HG03159 (cell line): ENCODE measurements at regions not wholly inside any gene's neighbourhood (a gene's known extent, or its start where the extent isn't known, plus 50 kb on each side); places are given as distances from the start of the nearest gene placed in this dataset.

ENCODE experiments used
- ATAC-seq: cut with Tn5 transposase; IDR thresholded peaks from one replicate; pipeline ENCODE4 v1.9.1; 2021; ENCODE audit warnings: mild to moderate bottlenecking, moderate library complexity; ENCODE audit not compliant: unreplicated experiment

DNA sequence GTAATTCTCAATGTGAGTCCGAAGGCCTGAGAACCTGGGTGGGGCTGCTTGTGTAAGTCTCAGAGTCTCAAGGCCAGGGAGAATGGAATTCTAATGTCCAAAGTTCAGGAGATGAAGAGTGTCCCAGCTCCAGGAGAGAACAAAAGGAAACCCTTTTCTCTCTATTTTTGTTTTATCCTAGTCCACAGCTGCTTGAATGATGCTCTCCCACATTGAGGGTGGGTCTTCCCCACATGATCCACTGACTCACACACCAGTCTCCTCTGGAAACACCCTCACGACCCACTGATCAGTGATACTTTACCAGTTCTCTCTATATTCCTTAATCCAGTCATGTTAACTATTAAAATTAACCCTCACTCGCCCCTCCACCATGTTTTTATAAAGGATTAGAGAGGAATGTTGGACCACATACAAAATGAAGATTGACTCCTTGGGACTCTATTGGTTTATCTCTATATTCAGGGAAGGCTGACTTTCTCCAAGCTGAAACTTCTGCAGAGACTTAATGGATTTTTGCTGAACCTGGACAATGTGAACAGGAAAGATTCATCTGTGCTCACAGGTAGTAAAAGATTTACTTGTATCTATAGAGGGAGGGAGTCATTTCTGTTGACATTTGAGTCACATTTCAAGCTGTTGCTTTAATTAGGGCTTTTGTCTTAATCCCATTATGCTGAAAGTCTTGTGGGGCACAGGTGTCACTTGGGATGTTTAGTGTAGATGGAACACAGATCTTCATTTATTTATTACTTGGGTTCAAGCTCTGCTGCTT lies 1061.0 kb upstream of the TMEM132C start:
- ATAC-seq: no peak

DNA sequence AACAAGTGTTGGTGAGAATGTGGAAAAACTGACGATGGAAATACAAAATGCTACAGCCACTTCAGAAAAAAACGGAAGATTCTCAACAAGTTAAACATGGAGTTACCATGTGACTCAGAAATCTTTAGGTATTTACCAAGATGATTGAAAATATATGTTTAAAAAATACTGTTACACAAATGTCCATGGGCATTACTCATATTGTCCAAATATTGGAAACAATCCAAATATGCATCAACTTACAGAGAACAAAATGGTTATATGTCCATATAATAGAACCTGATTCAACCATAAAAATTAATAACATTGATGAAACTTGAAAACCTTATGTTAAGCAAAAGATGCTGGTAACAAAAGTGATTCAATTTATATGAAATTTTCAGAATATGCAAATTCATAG lies 1057.7 kb upstream of the TMEM132C start:
- no peak for ATAC-seq

- no peak for ATAC-seq
Measured at GRCh38 chr12:127214186-127214585, 1052.8 kb upstream of the TMEM132C start.

- no peak for ATAC-seq
Measured at GRCh38 chr12:127223011-127223410, 1044.0 kb upstream of the TMEM132C start.

GRCh38 chr12:127223731-127224130 lies 1043.2 kb upstream of the TMEM132C start:
- no peak for ATAC-seq

GRCh38 chr12:127230843-127231260 lies 1036.1 kb upstream of the TMEM132C start:
- no peak for ATAC-seq

DNA sequence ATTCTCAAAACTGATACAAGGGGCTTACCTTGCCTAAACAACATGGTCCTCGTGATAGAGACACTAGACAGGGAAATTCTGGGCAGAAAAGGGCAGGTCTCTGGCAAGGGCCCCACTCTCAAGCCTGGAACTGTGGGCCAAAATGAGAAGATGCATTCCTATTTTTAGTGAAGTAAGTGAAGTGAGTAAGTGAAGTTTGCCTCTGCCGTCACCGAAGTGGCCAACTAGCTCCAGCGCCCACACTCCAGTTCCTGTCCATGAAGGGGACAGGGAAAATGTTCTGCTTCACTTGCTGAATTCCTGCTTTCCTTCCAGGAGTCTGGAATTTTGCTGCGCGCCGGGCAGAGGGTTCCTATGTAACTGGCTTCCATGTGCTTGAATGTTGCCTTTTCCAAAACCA lies 1035.6 kb upstream of the TMEM132C start:
- no peak for ATAC-seq

DNA sequence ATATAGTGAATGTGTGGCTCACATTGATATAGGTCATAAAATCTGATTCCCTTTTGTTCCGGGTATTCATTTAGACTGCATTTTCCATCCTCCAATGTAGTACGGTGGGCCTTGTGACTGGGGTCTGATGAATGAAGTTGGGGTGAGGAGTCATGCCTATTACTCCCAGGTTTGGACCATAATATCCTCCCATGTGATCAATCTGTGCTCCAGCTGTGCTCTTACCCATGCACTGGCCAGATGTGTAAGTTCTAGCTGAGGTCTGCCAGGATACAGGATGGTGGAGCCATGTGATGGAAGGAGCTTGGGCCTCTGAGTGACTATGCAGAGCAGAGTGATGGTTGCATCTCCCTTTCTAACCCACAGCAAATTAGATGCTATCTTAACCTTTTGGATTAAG lies 1034.0 kb upstream of the TMEM132C start:
- ATAC-seq: no peak

DNA sequence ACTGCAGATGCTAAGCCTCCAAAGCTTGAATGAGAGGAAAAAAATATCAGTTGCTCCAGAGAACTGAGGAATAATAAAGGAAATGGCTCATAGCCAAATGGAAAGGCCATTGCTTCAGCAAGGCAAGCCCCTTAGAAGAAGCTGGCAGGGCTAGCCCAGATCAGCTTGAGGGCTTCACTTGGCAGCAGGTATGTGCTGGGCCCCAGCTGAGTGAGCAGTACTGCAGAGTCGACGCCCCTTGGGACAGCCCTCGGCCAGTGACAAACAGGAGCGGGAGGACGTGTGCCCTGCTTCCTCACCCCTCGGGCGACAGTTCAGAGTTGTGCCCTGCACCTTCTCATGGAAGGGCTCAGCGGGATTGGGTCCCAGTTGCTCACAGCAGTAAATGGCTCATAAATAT lies 1031.2 kb upstream of the TMEM132C start:
- ATAC-seq: no peak

DNA sequence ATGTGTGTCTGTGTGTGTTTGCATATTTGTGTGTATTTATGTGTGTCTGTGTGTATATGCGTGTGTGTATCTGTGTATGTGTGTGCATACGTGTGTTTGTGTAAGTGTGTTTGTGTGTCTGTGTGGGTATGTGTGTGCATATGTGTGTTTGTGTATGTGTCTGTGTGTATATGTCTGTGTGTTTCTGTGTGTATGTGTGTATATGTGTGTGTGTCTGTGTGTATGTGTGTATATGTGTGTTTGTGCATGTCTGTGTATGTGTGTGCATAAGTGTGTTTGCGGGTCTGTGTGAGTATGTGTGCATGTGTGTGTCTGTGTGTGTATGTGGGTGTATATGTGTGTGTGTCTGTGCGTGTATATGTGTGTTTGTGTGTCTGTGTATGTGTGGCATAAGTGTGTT lies 1030.5 kb upstream of the TMEM132C start:
- ATAC-seq: no peak

DNA sequence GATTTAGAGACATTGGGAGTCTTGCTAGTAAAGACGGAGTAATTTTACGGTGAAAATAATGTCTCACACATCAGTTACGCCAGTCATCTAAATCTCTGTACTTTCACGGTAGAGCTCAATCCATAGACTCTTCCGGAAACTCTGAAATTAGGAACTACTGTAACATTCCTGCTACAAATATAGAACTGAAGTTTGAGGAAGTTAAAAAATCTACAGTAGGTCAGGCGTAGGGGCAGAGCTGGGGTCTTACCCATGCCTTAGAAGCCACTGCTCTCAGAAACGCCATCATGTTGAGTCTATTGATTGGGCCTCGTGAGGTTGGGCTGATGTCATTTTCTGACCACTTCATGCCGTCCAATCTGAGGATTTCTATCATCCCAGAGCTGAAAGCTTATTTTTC lies 1029.8 kb upstream of the TMEM132C start:
- no peak for ATAC-seq

- ATAC-seq: no peak
Measured at GRCh38 chr12:127238107-127238506, 1028.9 kb upstream of the TMEM132C start.

GRCh38 chr12:127239781-127240180 lies 1027.2 kb upstream of the TMEM132C start:
- no peak for ATAC-seq

DNA sequence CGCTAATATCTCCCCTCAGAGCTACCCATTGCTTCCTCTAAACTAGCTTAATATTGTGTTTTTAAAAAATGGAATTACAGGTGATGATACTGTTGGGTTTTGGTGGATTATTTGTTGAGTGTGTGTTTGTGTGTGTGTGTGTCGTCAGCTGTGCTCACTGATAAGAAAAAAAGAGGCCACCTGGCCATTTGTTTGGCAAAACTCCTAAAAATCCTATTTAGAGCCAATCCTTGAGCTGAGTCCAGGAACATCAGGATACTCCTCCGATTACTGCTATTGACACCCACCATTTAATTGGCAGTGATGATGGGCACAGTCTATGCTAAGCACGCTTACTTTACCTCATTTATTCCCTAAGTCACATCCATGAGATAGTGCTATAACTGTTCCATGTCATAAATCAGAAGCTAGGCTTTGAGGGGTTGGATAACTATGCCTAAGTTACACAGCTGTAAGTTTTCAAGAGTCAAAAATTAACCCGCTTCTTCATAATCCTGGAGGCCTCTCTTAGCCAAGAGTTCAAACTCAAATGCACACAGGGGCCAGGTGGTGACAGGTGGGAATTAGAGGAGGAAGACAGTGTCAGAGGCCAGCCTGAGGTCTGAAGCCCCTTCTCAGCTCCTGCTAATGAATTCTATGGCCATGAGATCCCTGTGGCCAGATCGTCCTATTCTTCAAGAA lies 1026.6 kb upstream of the TMEM132C start:
- ATAC-seq: no peak

DNA sequence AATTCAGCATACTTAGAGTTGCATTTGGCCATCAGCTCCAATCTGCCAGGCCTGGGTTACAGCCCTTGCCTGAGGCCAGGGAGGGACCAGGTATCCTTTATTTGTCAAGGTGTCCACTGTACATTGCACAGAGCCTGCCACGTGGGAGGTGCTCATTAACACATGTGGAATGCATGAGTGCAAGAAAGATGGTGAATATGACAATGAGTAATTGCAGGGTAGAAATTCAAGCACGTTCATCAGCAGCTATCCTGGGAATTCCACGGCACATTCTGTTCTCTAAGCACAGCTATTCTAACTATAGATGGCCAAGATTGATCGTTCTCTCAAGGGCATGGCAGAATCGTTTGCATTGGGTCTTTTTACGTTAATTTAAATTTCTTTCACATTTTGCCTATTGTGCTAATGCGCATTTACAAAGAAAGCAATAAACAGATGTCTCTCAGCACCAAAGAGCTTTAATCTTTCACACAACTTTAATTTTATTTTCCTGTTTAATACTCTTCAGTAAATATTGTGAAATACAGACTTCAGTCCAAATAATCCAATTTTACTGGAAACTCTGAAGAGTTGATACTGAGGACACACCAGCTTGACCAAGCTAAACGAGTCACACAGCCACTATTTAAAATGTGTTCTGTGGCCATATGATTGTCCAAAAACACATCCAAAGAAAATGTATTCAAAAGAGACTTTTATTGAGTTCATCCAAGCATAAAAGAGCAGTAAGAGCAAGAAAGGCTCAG lies 1025.7 kb upstream of the TMEM132C start:
- ATAC-seq: no peak

- no peak for ATAC-seq
Measured at GRCh38 chr12:127245009-127245408, 1022.0 kb upstream of the TMEM132C start.

DNA sequence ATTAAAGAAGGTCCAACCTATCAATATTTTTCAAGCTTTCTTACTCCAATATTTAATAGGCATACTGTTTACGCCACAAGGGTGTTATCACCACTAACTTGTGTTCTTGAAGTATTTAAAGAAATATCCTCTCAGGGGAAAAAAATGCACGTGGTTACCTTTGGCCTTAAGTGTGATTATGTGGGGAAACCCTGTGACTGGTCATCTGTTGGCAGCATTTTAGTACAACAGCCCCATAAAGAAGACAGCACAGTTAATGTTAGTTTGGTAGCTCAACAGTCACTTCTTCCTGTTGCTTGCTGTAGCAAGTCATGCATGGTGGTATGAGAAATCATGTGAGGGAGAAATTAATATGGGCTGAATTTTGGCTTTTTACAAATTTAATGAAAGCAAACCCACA lies 1021.5 kb upstream of the TMEM132C start:
- no peak for ATAC-seq

DNA sequence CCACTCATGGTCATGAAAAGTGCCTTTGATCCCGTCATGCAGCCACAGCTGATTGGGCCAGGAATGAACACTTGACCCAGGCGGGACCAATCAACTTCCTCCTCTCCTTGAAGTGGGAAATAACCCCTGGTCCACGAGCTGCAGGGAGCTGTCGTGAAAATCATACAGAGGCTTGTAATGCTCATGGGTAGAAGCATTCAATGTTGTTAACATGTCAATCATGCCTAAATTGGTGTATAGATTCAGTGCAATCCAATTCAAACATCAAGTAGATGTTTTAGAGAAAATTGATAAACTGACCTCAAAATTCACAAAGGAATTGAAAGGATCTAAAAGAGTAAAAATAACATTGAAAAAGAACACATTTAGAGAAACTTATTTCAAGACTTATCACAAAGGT lies 1019.0 kb upstream of the TMEM132C start:
- ATAC-seq: no peak

DNA sequence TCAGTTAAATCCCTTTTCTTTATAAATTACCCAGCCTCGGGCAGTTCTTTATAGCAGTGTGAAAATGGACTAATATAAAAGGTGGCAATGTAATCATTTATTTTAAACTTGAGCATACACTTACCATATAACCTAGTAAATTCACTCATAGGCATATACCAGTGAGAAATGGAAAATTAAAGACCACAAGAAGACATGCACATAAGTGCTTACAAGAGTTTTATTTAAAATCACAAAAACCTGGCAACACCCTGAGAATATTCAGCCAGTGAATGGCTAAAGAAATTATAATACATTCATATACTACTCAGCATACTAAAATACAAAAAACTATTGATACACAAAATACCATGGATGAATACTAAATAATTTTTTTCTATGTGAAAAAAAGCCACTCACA lies 1017.5 kb upstream of the TMEM132C start:
- ATAC-seq: no peak

- no peak for ATAC-seq
Measured at GRCh38 chr12:127253797-127254327, 1013.1 kb upstream of the TMEM132C start.

DNA sequence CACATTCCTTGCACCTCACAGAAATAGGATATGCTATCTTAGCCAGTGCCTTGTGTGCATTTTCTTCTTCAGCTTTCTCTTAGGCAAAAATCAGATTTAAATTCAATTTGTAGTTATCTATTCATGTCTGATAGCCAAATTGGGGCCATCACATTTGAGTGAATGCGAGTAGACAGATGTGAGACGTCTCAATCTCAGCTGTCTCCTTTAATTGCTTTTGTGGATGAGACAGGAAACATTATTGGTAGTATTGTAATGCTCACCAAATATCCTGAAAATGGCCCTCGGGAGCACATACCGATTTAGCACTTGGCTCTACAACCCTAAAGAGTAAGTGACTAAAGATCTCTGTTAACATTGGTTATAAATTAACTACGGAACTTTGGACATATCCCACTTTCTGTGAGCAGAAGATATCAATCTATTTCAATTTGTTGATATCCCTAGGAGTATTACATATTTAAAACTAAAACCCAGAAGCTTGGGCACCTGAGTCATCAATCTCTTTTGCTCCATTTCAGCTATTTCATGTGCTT lies 1012.5 kb upstream of the TMEM132C start:
- no peak for ATAC-seq
